Nephron (organoid): ENCODE measurements at regions not wholly inside any gene's neighbourhood (a gene's known extent, or its start where the extent isn't known, plus 50 kb on each side); places are given as distances from the start of the nearest gene placed in this dataset.
"Not testable (repeated sequence)": the region's sequence is repeated elsewhere in the genome, so short reads cannot be mapped to it uniquely, and the experiment has no call there.

Experiments
- H3K27ac Mint-ChIP-seq, 3 experiments: 2 replicates each; pipeline ENCODE4 v1.8.0; 2020; ENCODE audit warnings: mixed read lengths in 3 of 3, mild to moderate bottlenecking in 2 of 3, moderate library complexity in 1 of 3
- H3K27me3 Mint-ChIP-seq: 2 replicates; pipeline ENCODE4 v1.8.0; 2021; ENCODE audit warnings: low read depth, mild to moderate bottlenecking, moderate library complexity, mixed read lengths
- H3K36me3 Mint-ChIP-seq: 2 replicates; pipeline ENCODE4 v1.8.0; 2020; ENCODE audit warnings: low read depth, mixed read lengths
- H3K4me1 Mint-ChIP-seq: 2 replicates; pipeline ENCODE4 v1.8.0; 2020; ENCODE audit warnings: mixed read lengths
- H3K4me3 Mint-ChIP-seq, 3 experiments: 2 replicates each; pipeline ENCODE4 v1.8.0; 2020; ENCODE audit warnings: mild to moderate bottlenecking in 3 of 3, mixed read lengths in 3 of 3, moderate library complexity in 2 of 3
- H3K9me3 Mint-ChIP-seq: 2 replicates; pipeline ENCODE4 v1.8.0; 2020; ENCODE audit warnings: mixed read lengths
- TF ChIP-seq, protein P1 (sequence below), 3 experiments: fragments of 200-600 bp; sonication (generic); IDR thresholded peaks; one replicate each; pipeline ENCODE4 v1.5.0; 2021; ENCODE audit warnings: antibody characterized with exemption in 3 of 3; ENCODE audit not compliant: unreplicated experiment in 3 of 3

DNA sequence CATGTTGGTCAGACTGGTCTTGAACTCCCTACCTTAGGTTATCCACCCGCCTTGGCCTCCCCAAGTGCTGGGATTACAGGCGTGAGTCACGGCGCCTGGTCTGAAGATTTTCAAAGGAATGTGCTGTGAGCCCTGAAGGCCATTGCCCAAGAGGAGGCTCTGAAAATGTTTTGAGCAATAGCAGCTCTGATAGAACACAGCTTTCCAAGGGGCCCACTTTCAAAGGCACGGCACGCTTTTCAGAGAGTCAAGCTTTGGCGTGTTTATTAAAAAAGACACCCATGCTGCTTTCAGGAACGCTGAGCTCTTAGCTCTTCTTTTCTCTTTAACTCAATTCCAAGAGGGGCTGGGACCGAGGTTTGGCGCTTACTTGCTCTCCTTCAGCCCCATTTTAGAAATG lies 73.8 kb upstream of the CDON start:
- H3K27ac Mint-ChIP-seq: peak overlapping the region; percentile 87 to 97 (median 96)
- H3K27me3 Mint-ChIP-seq: no peaks in the 10 kb centered on the region

DNA sequence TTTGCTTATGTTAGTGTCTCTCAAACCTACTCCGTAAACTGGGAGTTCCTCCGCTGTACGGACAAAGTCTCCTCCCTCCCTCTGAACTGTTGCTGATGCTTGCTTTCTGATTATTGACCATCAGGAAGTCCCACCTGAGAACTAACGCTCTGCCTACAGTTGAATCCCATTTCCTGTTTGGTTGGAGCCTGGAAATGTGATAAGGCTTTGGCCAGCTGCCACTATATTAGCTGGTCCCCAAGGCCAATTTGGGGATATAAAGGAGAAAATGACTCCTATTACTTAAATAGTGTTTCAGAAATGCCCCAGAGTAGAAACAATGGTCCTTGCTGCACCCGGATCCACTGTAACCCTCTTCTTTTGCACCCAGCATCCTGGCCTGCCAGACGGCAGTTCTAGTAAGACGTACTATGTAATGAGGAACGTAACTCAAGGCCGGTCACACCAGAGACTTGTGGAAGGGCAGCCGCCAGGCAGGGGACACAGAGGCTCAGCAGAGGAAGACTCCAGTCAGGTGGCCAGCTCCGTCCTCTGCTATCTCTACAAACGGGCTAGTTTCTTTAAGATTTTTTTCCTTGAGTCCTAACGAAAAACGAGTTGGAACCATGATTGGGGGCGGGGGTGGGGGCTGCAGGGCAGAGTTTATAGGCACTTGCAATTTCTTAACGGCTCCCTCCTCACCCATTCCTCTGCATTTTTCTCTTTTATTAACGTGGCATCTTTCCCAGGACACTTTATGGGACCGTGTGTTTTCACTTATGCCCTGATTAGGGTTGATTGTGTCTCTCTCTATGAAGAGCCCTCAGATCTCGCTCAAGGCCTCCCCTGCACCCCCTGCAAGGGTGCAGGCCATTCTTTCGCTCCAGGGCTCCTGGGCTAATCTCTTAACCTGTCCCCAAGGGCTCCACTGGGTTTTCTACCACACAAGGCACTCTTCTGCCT lies 72.8 kb upstream of the CDON start:
- Mint-ChIP-seq H3K4me3 (peak overlapping the region in 2 of 3 experiments; percentile 16 to 34), H3K27ac (peak overlapping the region; percentile 90 to 97 (median 96)), H3K27me3 (no peaks in the 10 kb centered on the region), H3K36me3 (no peaks in the 10 kb centered on the region), H3K9me3 (no peaks in the 10 kb centered on the region), H3K4me1 (peaks cover 92% of the 10 kb centered on the region)
- TF ChIP-seq, protein P1, sequence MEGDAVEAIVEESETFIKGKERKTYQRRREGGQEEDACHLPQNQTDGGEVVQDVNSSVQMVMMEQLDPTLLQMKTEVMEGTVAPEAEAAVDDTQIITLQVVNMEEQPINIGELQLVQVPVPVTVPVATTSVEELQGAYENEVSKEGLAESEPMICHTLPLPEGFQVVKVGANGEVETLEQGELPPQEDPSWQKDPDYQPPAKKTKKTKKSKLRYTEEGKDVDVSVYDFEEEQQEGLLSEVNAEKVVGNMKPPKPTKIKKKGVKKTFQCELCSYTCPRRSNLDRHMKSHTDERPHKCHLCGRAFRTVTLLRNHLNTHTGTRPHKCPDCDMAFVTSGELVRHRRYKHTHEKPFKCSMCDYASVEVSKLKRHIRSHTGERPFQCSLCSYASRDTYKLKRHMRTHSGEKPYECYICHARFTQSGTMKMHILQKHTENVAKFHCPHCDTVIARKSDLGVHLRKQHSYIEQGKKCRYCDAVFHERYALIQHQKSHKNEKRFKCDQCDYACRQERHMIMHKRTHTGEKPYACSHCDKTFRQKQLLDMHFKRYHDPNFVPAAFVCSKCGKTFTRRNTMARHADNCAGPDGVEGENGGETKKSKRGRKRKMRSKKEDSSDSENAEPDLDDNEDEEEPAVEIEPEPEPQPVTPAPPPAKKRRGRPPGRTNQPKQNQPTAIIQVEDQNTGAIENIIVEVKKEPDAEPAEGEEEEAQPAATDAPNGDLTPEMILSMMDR (IDR thresholded peaks at IDR 0.05; ENCODE audit: unreplicated experiment in 3 of 3): no peak

More for the DNA sequence above, 73.8 kb upstream of the CDON start:
- no peaks in the 10 kb centered on the region for H3K36me3 Mint-ChIP-seq
- no peaks in the 10 kb centered on the region for H3K9me3 Mint-ChIP-seq
- peaks cover 96% of the 10 kb centered on the region for H3K4me1 Mint-ChIP-seq
- peak overlapping the region in 1 of 3 experiments; percentile 24 for H3K4me3 Mint-ChIP-seq
- TF ChIP-seq, protein P1 (IDR thresholded peaks at IDR 0.05; ENCODE audit: unreplicated experiment in 3 of 3): no peak

DNA sequence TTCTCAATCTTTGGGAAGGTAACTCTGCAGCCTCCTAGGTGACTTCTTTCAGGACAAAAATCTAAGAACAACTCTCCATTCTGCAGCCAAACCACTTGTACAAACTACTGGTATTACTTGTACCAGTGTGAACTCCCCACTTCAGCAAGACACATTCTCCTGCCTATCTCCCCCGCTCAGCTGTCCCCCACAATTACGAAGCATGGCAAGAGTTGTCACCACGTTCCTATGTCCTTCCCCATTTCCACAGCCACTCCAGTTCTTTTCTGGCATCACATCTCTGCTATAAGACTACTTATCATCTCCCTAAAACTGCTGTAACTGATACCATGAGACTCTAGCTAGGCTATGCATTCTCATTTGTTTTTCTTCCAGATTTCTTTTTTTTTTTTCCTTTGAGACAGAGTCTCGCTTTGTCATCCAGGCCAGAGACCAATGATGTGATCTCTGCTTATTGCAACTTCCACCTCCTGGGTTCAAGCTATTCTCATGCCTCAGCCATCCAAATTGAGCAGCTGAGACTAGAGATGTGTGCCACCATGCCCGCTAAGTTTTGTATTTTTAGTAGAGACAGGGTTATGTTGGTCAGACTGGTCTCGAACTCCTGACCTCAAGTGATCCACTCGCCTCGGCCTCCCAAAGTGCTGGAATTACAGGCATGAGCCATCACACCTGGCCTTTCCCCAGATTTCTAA lies 71.9 kb upstream of the CDON start:
- no peaks in the 10 kb centered on the region for H3K9me3 Mint-ChIP-seq
- peaks cover 92% of the 10 kb centered on the region for H3K4me1 Mint-ChIP-seq
- H3K4me3 Mint-ChIP-seq: peak overlapping the region in 2 of 3 experiments; percentile 3 to 19
- no peaks in the 10 kb centered on the region for H3K27me3 Mint-ChIP-seq
- H3K27ac Mint-ChIP-seq: peak overlapping the region; percentile 81 to 97 (median 90)
- TF ChIP-seq, protein P1 (IDR thresholded peaks at IDR 0.05; ENCODE audit: unreplicated experiment in 3 of 3): no peak
- H3K36me3 Mint-ChIP-seq: no peaks in the 10 kb centered on the region

DNA sequence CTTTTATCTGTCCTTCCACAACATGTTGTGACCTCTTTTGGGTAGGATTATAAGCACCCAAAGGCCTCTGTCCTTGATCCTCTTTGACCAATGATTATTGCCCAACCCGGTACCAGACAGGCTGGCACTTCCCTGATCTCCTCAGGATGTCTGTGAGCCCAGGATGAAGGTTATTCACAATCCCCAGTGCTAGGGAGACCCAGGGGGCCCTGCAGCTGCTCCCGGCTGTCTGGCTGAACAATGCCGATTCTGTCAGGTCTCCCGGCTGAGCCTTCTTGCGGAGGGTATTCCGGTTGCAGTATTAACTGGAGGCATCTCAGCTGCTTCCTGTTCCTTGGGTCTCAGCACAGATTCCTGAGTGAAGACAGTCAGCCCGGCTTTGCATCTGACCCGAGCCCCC lies 71.2 kb upstream of the CDON start:
- peak overlapping the region; percentile 81 to 97 (median 90) for H3K27ac Mint-ChIP-seq
- no peaks in the 10 kb centered on the region for H3K27me3 Mint-ChIP-seq
- peaks cover 89% of the 10 kb centered on the region for H3K4me1 Mint-ChIP-seq
- H3K4me3 Mint-ChIP-seq: peak overlapping the region in 1 of 3 experiments; percentile 56
- no peaks in the 10 kb centered on the region for H3K9me3 Mint-ChIP-seq
- no peaks in the 10 kb centered on the region for H3K36me3 Mint-ChIP-seq
- TF ChIP-seq, protein P1 (IDR thresholded peaks at IDR 0.05; ENCODE audit: unreplicated experiment in 3 of 3): no peak

DNA sequence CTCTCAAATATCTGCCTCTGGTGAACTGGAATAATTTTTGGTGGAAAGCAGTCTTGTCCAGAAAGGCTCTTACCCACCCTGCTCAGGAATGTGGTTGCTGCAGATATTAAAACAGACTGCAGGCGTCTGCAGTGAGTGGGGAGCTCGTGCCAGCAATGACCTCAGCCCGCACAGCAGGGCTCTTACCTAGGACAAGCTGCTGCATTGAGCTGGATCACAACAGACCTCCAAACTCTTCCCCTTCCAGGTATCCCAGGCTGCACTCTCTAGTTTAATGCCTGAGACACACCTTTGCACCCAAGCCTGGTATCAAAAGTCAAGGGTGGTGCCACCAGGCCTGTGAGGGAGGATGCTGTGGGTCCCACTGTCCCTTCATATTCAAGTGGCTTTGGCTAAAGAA lies 69.7 kb upstream of the CDON start:
- Mint-ChIP-seq H3K4me3 (peak overlapping the region in 1 of 3 experiments; percentile 25), H3K27ac (peak overlapping the region; percentile 81 to 97 (median 90)), H3K4me1 (peaks cover 91% of the 10 kb centered on the region), H3K27me3 (peaks cover 3% of the 10 kb centered on the region), H3K36me3 (no peaks in the 10 kb centered on the region), H3K9me3 (no peaks in the 10 kb centered on the region)
- TF ChIP-seq, protein P1 (IDR thresholded peaks at IDR 0.05; ENCODE audit: unreplicated experiment in 3 of 3): no peak

DNA sequence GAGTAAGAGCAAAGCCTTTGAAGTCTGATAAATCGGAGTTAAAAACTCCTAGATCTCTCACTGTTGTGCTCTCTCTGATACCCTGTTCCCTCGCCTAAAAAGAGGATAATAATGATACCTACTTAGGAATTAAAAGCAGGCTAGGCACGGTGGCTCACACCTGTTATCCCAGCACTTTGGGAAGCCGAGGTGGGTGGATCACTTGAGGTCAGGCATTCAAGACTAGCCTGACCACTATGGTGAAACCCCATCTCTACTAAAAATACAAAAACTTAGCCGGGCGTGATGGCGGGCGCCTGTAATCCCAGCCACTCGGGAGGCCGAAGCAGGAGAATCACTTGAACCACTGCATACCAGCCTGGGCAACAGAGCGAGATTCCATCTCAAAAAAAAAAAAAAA lies 68.1 kb upstream of the CDON start:
- H3K27me3 Mint-ChIP-seq, H3K4me3 Mint-ChIP-seq, H3K36me3 Mint-ChIP-seq, H3K9me3 Mint-ChIP-seq: not testable (repeated sequence)
- Mint-ChIP-seq H3K4me1 (peaks cover 88% of the 10 kb centered on the region), H3K27ac (peak overlapping the region; percentile 77 to 99 (median 83))
